Upper lobe of left lung (tissue), 6 donors: ENCODE measurements at regions not wholly inside any gene's neighbourhood (a gene's known extent, or its start where the extent isn't known, plus 50 kb on each side); places are given as distances from the start of the nearest gene placed in this dataset.
"Not testable (repeated sequence)": the region's sequence is repeated elsewhere in the genome, so short reads cannot be mapped to it uniquely, and the experiment has no call there.

Experiments
- ATAC-seq, 2 donors: fragments of 200-7000 bp; cut with Tn5 transposase; one replicate each; pipeline ENCODE4 v1.9.1; 2022; ENCODE audit warnings: mild to moderate bottlenecking in 2 of 2, moderate library complexity in 2 of 2; ENCODE audit not compliant: low FRiP score in 2 of 2
- DNase-seq, 2 donors: peaks; one replicate each; pipeline ENCODE4 v3.0.0-alpha.2; 2019 to 2020
- H3K27ac ChIP-seq, 4 donors: fragments of 200-600 bp; sonication (generic); one replicate each; pipeline ENCODE4 v1.5.1; 2016 to 2019
- H3K27me3 ChIP-seq, 4 donors: fragments of 200-600 bp; sonication (generic); one replicate each; pipeline ENCODE4 v1.5.1; 2017 to 2019
- H3K36me3 ChIP-seq, 4 donors: fragments of 200-600 bp; sonication (generic); one replicate each; pipeline ENCODE4 v1.5.1; 2016 to 2019
- H3K4me1 ChIP-seq, 4 donors: fragments of 200-600 bp; sonication (generic); one replicate each; pipeline ENCODE4 v1.5.1; 2018 to 2019
- H3K4me3 ChIP-seq, 4 donors: fragments of 200-600 bp; sonication (generic); one replicate each; pipeline ENCODE4 v1.5.1; 2017 to 2019; ENCODE audit warnings: mild to moderate bottlenecking in 2 of 4, moderate library complexity in 1 of 4
- H3K9me3 ChIP-seq, 4 donors: fragments of 200-600 bp; sonication (generic); one replicate each; pipeline ENCODE4 v1.5.1; 2018 to 2019
- WGBS, 2 donors: methylation state at CpG; one replicate each; pipeline ENCODE4 v1.1.5; 2017 to 2018; 5-methylcytosine and 5-hydroxymethylcytosine counted together
- small RNA-seq, 4 donors: library from RNA; depleted of rRNA; stranded (forward); fragments of <200 nt; gene quantifications; one replicate each; pipeline ENCODE3, GENCODE V24; 2016
- donor health status: DM: no; HTN: no; CAD: no; lungs with moderate emphysema.
- donor health status: DM: no; HTN: yes; CAD: no; lungs with severe emphysema.

- H3K27me3 ChIP-seq, H3K4me3 ChIP-seq, H3K4me1 ChIP-seq, H3K27ac ChIP-seq, H3K9me3 ChIP-seq, H3K36me3 ChIP-seq, ATAC-seq: not testable (repeated sequence)
- 48 to 65% methylated on average over 2 of the region's 5 CpGs for WGBS, 2 donors
- DNase-seq, result peak in 1 of 2 donors; percentile 60
These were observed 592.3 kb downstream of the CWH43 start for GRCh38 chr4:49578371-49578770.

GRCh38 chr4:49578899-49579298 is 592.8 kb downstream of the CWH43 start:
- no CpG with 5 or more reads among the region's 2 CpGs for WGBS, 2 donors
- H3K27me3 ChIP-seq, H3K27ac ChIP-seq, H3K9me3 ChIP-seq, H3K36me3 ChIP-seq, ATAC-seq, H3K4me3 ChIP-seq, H3K4me1 ChIP-seq: not testable (repeated sequence)
- peak in 1 of 2 donors; percentile 45 for DNase-seq

- not testable (repeated sequence) for ATAC-seq, H3K36me3 ChIP-seq, H3K27ac ChIP-seq, H3K27me3 ChIP-seq, DNase-seq, H3K4me1 ChIP-seq, H3K9me3 ChIP-seq, H3K4me3 ChIP-seq
- WGBS, 2 donors, result 59 to 60% methylated on average over 2 to 5 of the region's 8 CpGs
These were observed 594.1 kb downstream of the CWH43 start for GRCh38 chr4:49580166-49580565.

- 0 to 80% methylated on average over 1 to 2 of the region's 7 CpGs for WGBS, 2 donors
- not testable (repeated sequence) for H3K9me3 ChIP-seq, ATAC-seq, H3K4me3 ChIP-seq, H3K27me3 ChIP-seq, H3K4me1 ChIP-seq, H3K36me3 ChIP-seq, H3K27ac ChIP-seq, DNase-seq
These were observed 602.3 kb downstream of the CWH43 start for GRCh38 chr4:49588401-49588800.

GRCh38 chr4:49618436-49618835 is 632.4 kb downstream of the CWH43 start:
- H3K9me3 ChIP-seq, ATAC-seq: not testable (repeated sequence)

GRCh38 chr4:49626478-49626877 is 640.4 kb downstream of the CWH43 start:
- H3K27me3 ChIP-seq, ATAC-seq, H3K27ac ChIP-seq, H3K9me3 ChIP-seq, H3K4me3 ChIP-seq, H3K36me3 ChIP-seq, H3K4me1 ChIP-seq: not testable (repeated sequence)
- 80% methylated on average over 9 to 12 of the region's 12 CpGs for WGBS, 2 donors
- peak in 1 of 2 donors; percentile 62 for DNase-seq

More at GRCh38 chr4:49618436-49618835, 632.4 kb downstream of the CWH43 start:
- H3K27me3 ChIP-seq, H3K36me3 ChIP-seq, H3K4me3 ChIP-seq, H3K27ac ChIP-seq, H3K4me1 ChIP-seq: not testable (repeated sequence)
- WGBS, 2 donors, result 63 to 68% methylated on average over 9 to 11 of the region's 12 CpGs
- DNase-seq, result peak in 1 of 2 donors; percentile 54

Small RNA genes in the stretch of these regions (small RNA-seq; reads per million reads assigned to genes)
- gene AC119751.2 (0 reads per million in 4 donors), gene AC119751.6 (0 reads per million in 4 donors), gene AC119751.7 (0 reads per million in 4 donors), gene AC119751.8 (0 reads per million in 4 donors)
